ENCODE measurements at regions not wholly inside any gene's neighbourhood (a gene's known extent, or its start where the extent isn't known, plus 50 kb on each side); places are given as distances from the start of the nearest gene placed in this dataset.

- TF ChIP-seq CTCF (IDR thresholded peaks at IDR 0.05; ENCODE audit: insufficient read depth, low read depth, low read length, missing control alignments): no peak
- no peak overlapping the region for H3K4me3 ChIP-seq (ENCODE audit: low read length)
- DNase-seq (ENCODE audit: low read depth): no peak
Measured at GRCh38 chr13:77398825-77399620, 72.1 kb upstream of the MYCBP2 start.

GRCh38 chr13:77397636-77398035 lies 70.7 kb upstream of the MYCBP2 start:
- DNase-seq (ENCODE audit: low read depth): peak; percentile 16
- TF ChIP-seq CTCF (IDR thresholded peaks at IDR 0.05; ENCODE audit: insufficient read depth, low read depth, low read length, missing control alignments): no peak
- H3K4me3 ChIP-seq (ENCODE audit: low read length): no peak overlapping the region

- no peak for TF ChIP-seq CTCF (IDR thresholded peaks at IDR 0.05; ENCODE audit: insufficient read depth, low read depth, low read length, missing control alignments)
- DNase-seq (ENCODE audit: low read depth): peak; percentile 59
- no peak overlapping the region for H3K4me3 ChIP-seq (ENCODE audit: low read length)
Measured at GRCh38 chr13:77391475-77391874, 64.6 kb upstream of the MYCBP2 start.

- no peak for DNase-seq (ENCODE audit: low read depth)
- no peak overlapping the region for H3K4me3 ChIP-seq (ENCODE audit: low read length)
- TF ChIP-seq CTCF (IDR thresholded peaks at IDR 0.05; ENCODE audit: insufficient read depth, low read depth, low read length, missing control alignments): no peak
Measured at GRCh38 chr13:77390391-77390790, 63.5 kb upstream of the MYCBP2 start.

- H3K4me3 ChIP-seq (ENCODE audit: low read length): no peak overlapping the region
- no peak for TF ChIP-seq CTCF (IDR thresholded peaks at IDR 0.05; ENCODE audit: insufficient read depth, low read depth, low read length, missing control alignments)
- DNase-seq (ENCODE audit: low read depth): no peak
Measured at GRCh38 chr13:77389625-77390000, 62.7 kb upstream of the MYCBP2 start.

GRCh38 chr13:77388944-77389624 lies 62.2 kb upstream of the MYCBP2 start:
- DNase-seq (ENCODE audit: low read depth): no peak
- no peak for TF ChIP-seq CTCF (IDR thresholded peaks at IDR 0.05; ENCODE audit: insufficient read depth, low read depth, low read length, missing control alignments)
- no peak overlapping the region for H3K4me3 ChIP-seq (ENCODE audit: low read length)
